ENCODE measurements at regions not wholly inside any gene's neighbourhood (a gene's known extent, or its start where the extent isn't known, plus 50 kb on each side); places are given as distances from the start of the nearest gene placed in this dataset.

DNA sequence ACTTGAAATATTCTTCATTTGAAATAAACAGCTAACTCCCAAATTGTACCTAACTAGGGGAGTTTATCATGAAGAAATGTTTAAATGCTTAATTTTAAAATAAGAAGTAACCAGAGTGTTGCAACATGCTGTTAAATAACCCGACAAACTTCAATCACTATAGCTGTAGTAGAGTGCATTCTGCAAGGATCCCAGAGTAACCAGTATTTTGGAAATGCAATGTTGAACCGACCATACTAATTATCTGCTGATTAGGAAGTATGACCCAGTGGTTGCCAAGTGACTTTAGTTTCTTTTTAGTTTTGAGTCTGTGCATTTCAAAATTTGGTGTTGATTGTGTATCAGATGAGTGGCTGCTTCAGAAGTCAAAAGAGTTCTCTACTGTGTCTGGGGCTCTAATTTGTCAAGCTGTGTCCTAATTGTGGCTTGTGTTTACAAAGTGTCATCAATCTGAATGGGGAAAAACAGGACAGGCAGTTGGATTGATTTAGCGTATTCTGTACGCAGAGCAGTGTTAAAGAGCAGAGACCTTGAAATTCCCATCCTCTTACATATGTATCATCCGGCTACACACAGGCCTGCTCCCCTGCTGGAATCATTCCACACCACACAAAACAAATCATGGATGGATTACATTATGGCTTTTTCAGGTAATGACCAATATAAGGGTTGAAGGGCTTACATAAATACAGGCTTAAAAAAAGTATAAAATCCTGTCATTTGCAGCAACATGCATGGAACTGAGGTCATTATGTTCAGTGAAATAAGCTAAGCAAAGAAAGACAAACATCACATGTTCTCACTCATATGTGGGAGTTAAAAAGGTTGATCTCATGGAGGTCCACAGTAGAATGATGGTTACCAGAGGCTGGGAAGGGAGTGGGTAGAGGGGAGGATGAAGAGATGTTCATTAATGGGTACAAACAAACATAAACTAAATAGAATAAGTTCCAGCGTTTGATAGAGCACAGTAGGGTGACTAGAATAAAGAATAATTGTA is 351.5 kb downstream of the KLF12 start:
- Mint-ChIP-seq H3K27ac (no peak overlapping the region), H3K27me3 (ENCODE audit: low read depth) (peaks cover 10% of the 10 kb centered on the region), H3K9me3 (no peaks in the 10 kb centered on the region), H3K36me3 (no peaks in the 10 kb centered on the region), H3K4me3 (no peak overlapping the region), H3K4me1 (no peaks in the 10 kb centered on the region)
- TF ChIP-seq, protein P1, sequence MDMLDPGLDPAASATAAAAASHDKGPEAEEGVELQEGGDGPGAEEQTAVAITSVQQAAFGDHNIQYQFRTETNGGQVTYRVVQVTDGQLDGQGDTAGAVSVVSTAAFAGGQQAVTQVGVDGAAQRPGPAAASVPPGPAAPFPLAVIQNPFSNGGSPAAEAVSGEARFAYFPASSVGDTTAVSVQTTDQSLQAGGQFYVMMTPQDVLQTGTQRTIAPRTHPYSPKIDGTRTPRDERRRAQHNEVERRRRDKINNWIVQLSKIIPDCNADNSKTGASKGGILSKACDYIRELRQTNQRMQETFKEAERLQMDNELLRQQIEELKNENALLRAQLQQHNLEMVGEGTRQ (CRISPR knock-in tag; IDR thresholded peaks at IDR 0.05), result no peak
- TF ChIP-seq, protein P2, sequence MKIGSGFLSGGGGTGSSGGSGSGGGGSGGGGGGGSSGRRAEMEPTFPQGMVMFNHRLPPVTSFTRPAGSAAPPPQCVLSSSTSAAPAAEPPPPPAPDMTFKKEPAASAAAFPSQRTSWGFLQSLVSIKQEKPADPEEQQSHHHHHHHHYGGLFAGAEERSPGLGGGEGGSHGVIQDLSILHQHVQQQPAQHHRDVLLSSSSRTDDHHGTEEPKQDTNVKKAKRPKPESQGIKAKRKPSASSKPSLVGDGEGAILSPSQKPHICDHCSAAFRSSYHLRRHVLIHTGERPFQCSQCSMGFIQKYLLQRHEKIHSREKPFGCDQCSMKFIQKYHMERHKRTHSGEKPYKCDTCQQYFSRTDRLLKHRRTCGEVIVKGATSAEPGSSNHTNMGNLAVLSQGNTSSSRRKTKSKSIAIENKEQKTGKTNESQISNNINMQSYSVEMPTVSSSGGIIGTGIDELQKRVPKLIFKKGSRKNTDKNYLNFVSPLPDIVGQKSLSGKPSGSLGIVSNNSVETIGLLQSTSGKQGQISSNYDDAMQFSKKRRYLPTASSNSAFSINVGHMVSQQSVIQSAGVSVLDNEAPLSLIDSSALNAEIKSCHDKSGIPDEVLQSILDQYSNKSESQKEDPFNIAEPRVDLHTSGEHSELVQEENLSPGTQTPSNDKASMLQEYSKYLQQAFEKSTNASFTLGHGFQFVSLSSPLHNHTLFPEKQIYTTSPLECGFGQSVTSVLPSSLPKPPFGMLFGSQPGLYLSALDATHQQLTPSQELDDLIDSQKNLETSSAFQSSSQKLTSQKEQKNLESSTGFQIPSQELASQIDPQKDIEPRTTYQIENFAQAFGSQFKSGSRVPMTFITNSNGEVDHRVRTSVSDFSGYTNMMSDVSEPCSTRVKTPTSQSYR (CRISPR knock-in tag; IDR thresholded peaks at IDR 0.05), result no peak
- no peak for TF ChIP-seq FOXJ3 (CRISPR knock-in tag; IDR thresholded peaks at IDR 0.05; ENCODE audit: borderline replicate concordance)
- TF ChIP-seq, protein P3, sequence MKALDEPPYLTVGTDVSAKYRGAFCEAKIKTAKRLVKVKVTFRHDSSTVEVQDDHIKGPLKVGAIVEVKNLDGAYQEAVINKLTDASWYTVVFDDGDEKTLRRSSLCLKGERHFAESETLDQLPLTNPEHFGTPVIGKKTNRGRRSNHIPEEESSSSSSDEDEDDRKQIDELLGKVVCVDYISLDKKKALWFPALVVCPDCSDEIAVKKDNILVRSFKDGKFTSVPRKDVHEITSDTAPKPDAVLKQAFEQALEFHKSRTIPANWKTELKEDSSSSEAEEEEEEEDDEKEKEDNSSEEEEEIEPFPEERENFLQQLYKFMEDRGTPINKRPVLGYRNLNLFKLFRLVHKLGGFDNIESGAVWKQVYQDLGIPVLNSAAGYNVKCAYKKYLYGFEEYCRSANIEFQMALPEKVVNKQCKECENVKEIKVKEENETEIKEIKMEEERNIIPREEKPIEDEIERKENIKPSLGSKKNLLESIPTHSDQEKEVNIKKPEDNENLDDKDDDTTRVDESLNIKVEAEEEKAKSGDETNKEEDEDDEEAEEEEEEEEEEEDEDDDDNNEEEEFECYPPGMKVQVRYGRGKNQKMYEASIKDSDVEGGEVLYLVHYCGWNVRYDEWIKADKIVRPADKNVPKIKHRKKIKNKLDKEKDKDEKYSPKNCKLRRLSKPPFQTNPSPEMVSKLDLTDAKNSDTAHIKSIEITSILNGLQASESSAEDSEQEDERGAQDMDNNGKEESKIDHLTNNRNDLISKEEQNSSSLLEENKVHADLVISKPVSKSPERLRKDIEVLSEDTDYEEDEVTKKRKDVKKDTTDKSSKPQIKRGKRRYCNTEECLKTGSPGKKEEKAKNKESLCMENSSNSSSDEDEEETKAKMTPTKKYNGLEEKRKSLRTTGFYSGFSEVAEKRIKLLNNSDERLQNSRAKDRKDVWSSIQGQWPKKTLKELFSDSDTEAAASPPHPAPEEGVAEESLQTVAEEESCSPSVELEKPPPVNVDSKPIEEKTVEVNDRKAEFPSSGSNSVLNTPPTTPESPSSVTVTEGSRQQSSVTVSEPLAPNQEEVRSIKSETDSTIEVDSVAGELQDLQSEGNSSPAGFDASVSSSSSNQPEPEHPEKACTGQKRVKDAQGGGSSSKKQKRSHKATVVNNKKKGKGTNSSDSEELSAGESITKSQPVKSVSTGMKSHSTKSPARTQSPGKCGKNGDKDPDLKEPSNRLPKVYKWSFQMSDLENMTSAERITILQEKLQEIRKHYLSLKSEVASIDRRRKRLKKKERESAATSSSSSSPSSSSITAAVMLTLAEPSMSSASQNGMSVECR (CRISPR knock-in tag; IDR thresholded peaks at IDR 0.05; ENCODE audit: borderline replicate concordance), result no peak
- TF ChIP-seq, protein P4, sequence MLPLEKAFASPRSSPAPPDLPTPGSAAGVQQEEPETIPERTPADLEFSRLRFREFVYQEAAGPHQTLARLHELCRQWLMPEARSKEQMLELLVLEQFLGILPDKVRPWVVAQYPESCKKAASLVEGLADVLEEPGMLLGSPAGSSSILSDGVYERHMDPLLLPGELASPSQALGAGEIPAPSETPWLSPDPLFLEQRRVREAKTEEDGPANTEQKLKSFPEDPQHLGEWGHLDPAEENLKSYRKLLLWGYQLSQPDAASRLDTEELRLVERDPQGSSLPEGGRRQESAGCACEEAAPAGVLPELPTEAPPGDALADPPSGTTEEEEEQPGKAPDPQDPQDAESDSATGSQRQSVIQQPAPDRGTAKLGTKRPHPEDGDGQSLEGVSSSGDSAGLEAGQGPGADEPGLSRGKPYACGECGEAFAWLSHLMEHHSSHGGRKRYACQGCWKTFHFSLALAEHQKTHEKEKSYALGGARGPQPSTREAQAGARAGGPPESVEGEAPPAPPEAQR (CRISPR knock-in tag; IDR thresholded peaks at IDR 0.05), result no peak
- ChIA-PET POLR2A (no interaction called here), CTCF (no interaction called here)
- DNase-seq (ENCODE audit: low spot score) (no peak), ATAC-seq (no peak)

DNA sequence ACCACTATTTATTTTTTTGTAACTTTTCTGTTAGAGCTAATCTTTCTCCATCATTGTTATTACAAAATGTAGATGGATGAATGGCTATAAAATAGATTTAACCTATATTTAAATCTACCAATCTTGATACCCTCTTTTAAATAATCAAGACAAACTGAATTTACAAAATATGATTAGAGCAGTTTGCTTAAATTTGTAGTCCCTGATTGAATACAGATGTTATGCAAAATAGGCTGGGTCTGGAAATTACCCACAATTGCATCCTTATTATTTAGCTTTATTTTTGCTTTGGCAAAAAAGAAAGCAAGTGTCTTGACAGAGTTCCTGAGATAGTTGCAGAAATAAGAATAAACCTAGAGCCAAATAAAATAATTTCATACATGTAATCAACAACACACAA is 352.8 kb downstream of the KLF12 start:
- no peak for DNase-seq (ENCODE audit: low spot score)
- Mint-ChIP-seq H3K4me1 (no peaks in the 10 kb centered on the region), H3K27me3 (ENCODE audit: low read depth) (peaks cover 10% of the 10 kb centered on the region), H3K36me3 (no peaks in the 10 kb centered on the region), H3K4me3 (no peak overlapping the region), H3K9me3 (no peaks in the 10 kb centered on the region), H3K27ac (no peak overlapping the region)
- ATAC-seq, result no peak
- ChIA-PET POLR2A (no interaction called here), CTCF (no interaction called here)
- TF ChIP-seq, protein P5, sequence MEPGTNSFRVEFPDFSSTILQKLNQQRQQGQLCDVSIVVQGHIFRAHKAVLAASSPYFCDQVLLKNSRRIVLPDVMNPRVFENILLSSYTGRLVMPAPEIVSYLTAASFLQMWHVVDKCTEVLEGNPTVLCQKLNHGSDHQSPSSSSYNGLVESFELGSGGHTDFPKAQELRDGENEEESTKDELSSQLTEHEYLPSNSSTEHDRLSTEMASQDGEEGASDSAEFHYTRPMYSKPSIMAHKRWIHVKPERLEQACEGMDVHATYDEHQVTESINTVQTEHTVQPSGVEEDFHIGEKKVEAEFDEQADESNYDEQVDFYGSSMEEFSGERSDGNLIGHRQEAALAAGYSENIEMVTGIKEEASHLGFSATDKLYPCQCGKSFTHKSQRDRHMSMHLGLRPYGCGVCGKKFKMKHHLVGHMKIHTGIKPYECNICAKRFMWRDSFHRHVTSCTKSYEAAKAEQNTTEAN (CRISPR knock-in tag; IDR thresholded peaks at IDR 0.05), result no peak
- TF ChIP-seq, protein P6, sequence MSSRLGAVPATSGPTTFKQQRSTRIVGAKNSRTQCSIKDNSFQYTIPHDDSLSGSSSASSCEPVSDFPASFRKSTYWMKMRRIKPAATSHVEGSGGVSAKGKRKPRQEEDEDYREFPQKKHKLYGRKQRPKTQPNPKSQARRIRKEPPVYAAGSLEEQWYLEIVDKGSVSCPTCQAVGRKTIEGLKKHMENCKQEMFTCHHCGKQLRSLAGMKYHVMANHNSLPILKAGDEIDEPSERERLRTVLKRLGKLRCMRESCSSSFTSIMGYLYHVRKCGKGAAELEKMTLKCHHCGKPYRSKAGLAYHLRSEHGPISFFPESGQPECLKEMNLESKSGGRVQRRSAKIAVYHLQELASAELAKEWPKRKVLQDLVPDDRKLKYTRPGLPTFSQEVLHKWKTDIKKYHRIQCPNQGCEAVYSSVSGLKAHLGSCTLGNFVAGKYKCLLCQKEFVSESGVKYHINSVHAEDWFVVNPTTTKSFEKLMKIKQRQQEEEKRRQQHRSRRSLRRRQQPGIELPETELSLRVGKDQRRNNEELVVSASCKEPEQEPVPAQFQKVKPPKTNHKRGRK (CRISPR knock-in tag; IDR thresholded peaks at IDR 0.05; ENCODE audit: borderline replicate concordance), result no peak
- TF ChIP-seq ZNF416 (CRISPR knock-in tag; IDR thresholded peaks at IDR 0.05) (no peak), RELA (CRISPR knock-in tag; IDR thresholded peaks at IDR 0.05; ENCODE audit: borderline replicate concordance) (no peak), TP53 (CRISPR knock-in tag; IDR thresholded peaks at IDR 0.05) (no peak), OVOL2 (CRISPR knock-in tag; IDR thresholded peaks at IDR 0.05; ENCODE audit: borderline replicate concordance) (no peak), JAZF1 (CRISPR knock-in tag; IDR thresholded peaks at IDR 0.05) (no peak), GRHL2 (CRISPR knock-in tag; IDR thresholded peaks at IDR 0.05; ENCODE audit: insufficient replicate concordance, severe bottlenecking) (no peak), TEAD4 (CRISPR knock-in tag; IDR thresholded peaks at IDR 0.05) (no peak), ZNF232 (CRISPR knock-in tag; IDR thresholded peaks at IDR 0.05) (no peak), NR3C1 (CRISPR knock-in tag; conservative IDR thresholded peaks at IDR 0.05; ENCODE audit: low read depth) (no peak), KAT7 (CRISPR knock-in tag; IDR thresholded peaks at IDR 0.05; ENCODE audit: borderline replicate concordance) (no peak), SP1 (CRISPR knock-in tag; conservative IDR thresholded peaks at IDR 0.05) (no peak)
- TF ChIP-seq, protein P7, sequence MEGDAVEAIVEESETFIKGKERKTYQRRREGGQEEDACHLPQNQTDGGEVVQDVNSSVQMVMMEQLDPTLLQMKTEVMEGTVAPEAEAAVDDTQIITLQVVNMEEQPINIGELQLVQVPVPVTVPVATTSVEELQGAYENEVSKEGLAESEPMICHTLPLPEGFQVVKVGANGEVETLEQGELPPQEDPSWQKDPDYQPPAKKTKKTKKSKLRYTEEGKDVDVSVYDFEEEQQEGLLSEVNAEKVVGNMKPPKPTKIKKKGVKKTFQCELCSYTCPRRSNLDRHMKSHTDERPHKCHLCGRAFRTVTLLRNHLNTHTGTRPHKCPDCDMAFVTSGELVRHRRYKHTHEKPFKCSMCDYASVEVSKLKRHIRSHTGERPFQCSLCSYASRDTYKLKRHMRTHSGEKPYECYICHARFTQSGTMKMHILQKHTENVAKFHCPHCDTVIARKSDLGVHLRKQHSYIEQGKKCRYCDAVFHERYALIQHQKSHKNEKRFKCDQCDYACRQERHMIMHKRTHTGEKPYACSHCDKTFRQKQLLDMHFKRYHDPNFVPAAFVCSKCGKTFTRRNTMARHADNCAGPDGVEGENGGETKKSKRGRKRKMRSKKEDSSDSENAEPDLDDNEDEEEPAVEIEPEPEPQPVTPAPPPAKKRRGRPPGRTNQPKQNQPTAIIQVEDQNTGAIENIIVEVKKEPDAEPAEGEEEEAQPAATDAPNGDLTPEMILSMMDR (IDR thresholded peaks at IDR 0.05), result no peak

Data from WTC11 (cell line).